ENCODE measurements at regions not wholly inside any gene's neighbourhood (a gene's known extent, or its start where the extent isn't known, plus 50 kb on each side); places are given as distances from the start of the nearest gene placed in this dataset.
"Not testable (repeated sequence)": the region's sequence is repeated elsewhere in the genome, so short reads cannot be mapped to it uniquely, and the experiment has no call there.

GRCh38 chr18:2135309-2135708 lies 436.0 kb downstream of the METTL4 start:
- no peak for DNase-seq

GRCh38 chr18:2138552-2138951 lies 432.8 kb downstream of the METTL4 start:
- no peak for DNase-seq

GRCh38 chr18:2139691-2140090 lies 431.6 kb downstream of the METTL4 start:
- no peak for DNase-seq

- DNase-seq: no peak
Measured at GRCh38 chr18:2143636-2144035, 427.7 kb downstream of the METTL4 start.

- DNase-seq: no peak
Measured at GRCh38 chr18:2144811-2145210, 426.5 kb downstream of the METTL4 start.

GRCh38 chr18:2146092-2146491 lies 425.2 kb downstream of the METTL4 start:
- no peak for DNase-seq

GRCh38 chr18:2146754-2147153 lies 424.6 kb downstream of the METTL4 start:
- DNase-seq: no peak

- no peak for DNase-seq
Measured at GRCh38 chr18:2147476-2148230, 423.7 kb downstream of the METTL4 start.

GRCh38 chr18:2148823-2149222 lies 422.5 kb downstream of the METTL4 start:
- DNase-seq: no peak

- DNase-seq: no peak
Measured at GRCh38 chr18:2150566-2150965, 420.7 kb downstream of the METTL4 start.

- no peak for DNase-seq
Measured at GRCh38 chr18:2154278-2154677, 417.0 kb downstream of the METTL4 start.

- DNase-seq: no peak
Measured at GRCh38 chr18:2164644-2165550, 406.4 kb downstream of the METTL4 start.

GRCh38 chr18:2166876-2167275 lies 404.4 kb downstream of the METTL4 start:
- DNase-seq: not testable (repeated sequence)

- DNase-seq: no peak
Measured at GRCh38 chr18:2168022-2168421, 403.3 kb downstream of the METTL4 start.

- no peak for DNase-seq
Measured at GRCh38 chr18:2169656-2170055, 401.6 kb downstream of the METTL4 start.

GRCh38 chr18:2171840-2172625 lies 399.3 kb downstream of the METTL4 start:
- no peak for DNase-seq

GRCh38 chr18:2172881-2173280 lies 398.4 kb downstream of the METTL4 start:
- no peak for DNase-seq

GRCh38 chr18:2173486-2173885 lies 397.8 kb downstream of the METTL4 start:
- no peak for DNase-seq

- DNase-seq: no peak
Measured at GRCh38 chr18:2178036-2178435, 393.3 kb downstream of the METTL4 start.

- DNase-seq: no peak
Measured at GRCh38 chr18:2179498-2180183, 391.7 kb downstream of the METTL4 start.

- no peak for DNase-seq
Measured at GRCh38 chr18:2180586-2180985, 390.7 kb downstream of the METTL4 start.

GRCh38 chr18:2183432-2183831 lies 387.9 kb downstream of the METTL4 start:
- no peak for DNase-seq

Data from C1 segment of cervical spinal cord (tissue), 14 donors.